ENCODE measurements at regions not wholly inside any gene's neighbourhood (a gene's known extent, or its start where the extent isn't known, plus 50 kb on each side); places are given as distances from the start of the nearest gene placed in this dataset.

DNA sequence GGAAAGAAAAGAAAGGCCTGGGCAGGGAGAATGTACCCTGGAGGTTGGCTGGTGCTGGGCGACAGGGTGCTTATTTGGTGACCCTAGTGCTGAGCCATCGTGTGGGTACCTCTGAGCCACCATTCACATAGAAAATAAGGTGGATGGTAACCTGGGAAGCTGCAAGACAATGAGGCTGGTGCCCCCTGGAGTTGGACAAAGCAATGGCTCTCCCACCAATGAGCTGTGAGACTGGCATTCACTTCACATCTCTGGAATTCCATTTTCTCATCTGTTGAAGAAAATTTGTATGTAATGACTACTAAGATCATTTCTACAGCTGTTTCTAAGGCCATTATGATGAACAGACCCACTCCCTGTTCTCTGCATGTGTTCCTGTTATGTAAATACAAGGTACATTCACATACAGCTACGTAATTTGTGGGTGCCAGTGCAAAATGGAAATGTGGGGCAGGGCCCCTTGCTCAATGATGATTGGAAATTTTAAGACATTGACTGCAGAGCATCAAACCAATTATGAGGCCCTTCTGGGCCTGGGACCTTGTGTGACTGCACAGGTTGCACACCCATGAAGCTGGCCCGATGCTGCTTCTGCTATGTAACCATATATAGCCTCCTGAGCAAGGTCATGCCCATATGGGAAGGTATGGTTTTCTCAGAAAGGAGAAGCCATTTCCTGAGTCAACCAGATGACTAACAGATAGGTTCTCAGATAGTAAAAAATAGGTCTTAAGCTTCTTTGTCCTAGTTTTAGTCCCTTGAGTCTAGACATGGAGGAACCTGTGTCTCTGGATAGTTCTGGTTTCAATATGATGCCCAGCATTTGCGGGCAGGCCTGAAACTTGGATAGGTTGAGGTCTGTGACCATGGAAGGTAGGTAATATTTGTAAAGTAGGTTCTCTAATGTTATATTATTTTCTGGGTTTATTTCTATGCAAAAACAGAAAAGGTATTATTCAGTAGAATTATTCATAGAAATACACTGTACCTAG is 63.4 kb upstream of the IGF1 start:
- Histone ChIP-seq H3K27ac (ENCODE audit: low read depth, low read length) (no peak overlapping the region), H4K20me1 (replicated peaks in 1 of 2; ENCODE audit: control insufficient read depth in 1 of 2, insufficient read depth in 2 of 2, low read length in 2 of 2) (no peaks in the 10 kb centered on the region), H3K9ac (replicated peaks in 1 of 4; ENCODE audit: extremely low read depth in 1 of 4, low read depth in 3 of 4, low read length in 3 of 4) (no peak overlapping the region), H3K4me2 (ENCODE audit: insufficient read depth in 1 of 2, low read depth in 2 of 2, low read length in 2 of 2) (no peak overlapping the region), H2BK15ac (ENCODE audit: low read length) (no peak overlapping the region), H3K18ac (ENCODE audit: extremely low read depth, low read length) (no peak overlapping the region), H3K4me1 (replicated peaks in 1 of 4; ENCODE audit: control insufficient read depth in 3 of 4, insufficient read depth in 4 of 4, low read length in 3 of 4) (peaks cover 0 to 2% (median under 1%) of the 10 kb centered on the region in 4 experiments; a peak in 2 of 7 replicates), H4K8ac (ENCODE audit: extremely low read depth, insufficient read depth, low read length) (no peak overlapping the region), H3K79me1 (ENCODE audit: low read depth, low read length) (no peaks in the 10 kb centered on the region), H3K27me3 (replicated peaks in 1 of 4; ENCODE audit: control insufficient read depth in 3 of 4, extremely low read depth in 1 of 4, insufficient read depth in 3 of 4, low read length in 3 of 4) (no peaks in the 10 kb centered on the region), H4K5ac (ENCODE audit: insufficient read length, low read depth, low read length) (no peak overlapping the region), H2AFZ (ENCODE audit: low read length) (no peak overlapping the region), H3K79me2 (ENCODE audit: control insufficient read depth in 1 of 2, insufficient read depth in 2 of 2, low read length in 2 of 2) (no peaks in the 10 kb centered on the region), H3K4ac (replicated peaks; ENCODE audit: insufficient read length, low read depth, low read length) (no peak overlapping the region), H3K36me3 (ENCODE audit: control insufficient read depth in 2 of 4, insufficient read depth in 4 of 4, low read length in 3 of 4) (no peaks in the 10 kb centered on the region), H3K56ac (replicated peaks; ENCODE audit: insufficient read length, low read depth, low read length) (no peak overlapping the region), H2BK12ac (ENCODE audit: low read depth, low read length) (no peak overlapping the region), H3K23me2 (ENCODE audit: low read depth, low read length) (peaks cover 6% of the 10 kb centered on the region; the same call in 1 of the 2 replicates), H2AK5ac (ENCODE audit: low read depth, low read length) (no peak overlapping the region), H3K4me3 (ENCODE audit: extremely low read depth in 1 of 4, insufficient read depth in 2 of 4, low read depth in 3 of 4, low read length in 4 of 4) (no peak overlapping the region), H4K91ac (replicated peaks; ENCODE audit: insufficient read length, low read length) (no peak overlapping the region), H2BK120ac (replicated peaks; ENCODE audit: low read depth, low read length) (no peak overlapping the region), H3K9me3 (ENCODE audit: insufficient read depth in 2 of 2, low read depth in 1 of 2, low read length in 1 of 2) (no peaks in the 10 kb centered on the region), H2BK5ac (ENCODE audit: low read depth, low read length) (no peak overlapping the region), H3K23ac (ENCODE audit: insufficient read length) (no peak overlapping the region), H3K14ac (ENCODE audit: insufficient read length) (no peak overlapping the region), H2BK20ac (ENCODE audit: low read length) (no peak overlapping the region)
- ChIA-PET CTCF (ENCODE audit: partially characterized antibody) (interaction anchor here (0.6 to 1.8 kb wide), 11 partner anchors 9 to 374 kb away, joined by 3 to 7 read pairs (median 3); no protein-coding TSS in a partner anchor), POLR2A (ENCODE audit: partially characterized antibody) (no interaction called here)
- FAIRE-seq (no peak), DNase-seq (ENCODE audit: low read depth in 1 of 2, low spot score in 2 of 2) (no peak)
- TF ChIP-seq RAD21 (IDR thresholded peaks at IDR 0.05 in 1 of 2, conservative IDR thresholded peaks at IDR 0.05 in 1 of 2; ENCODE audit: low read depth in 2 of 2, low read length in 2 of 2) (peak; percentile 26 to 45; a peak in 2 of 4 replicates), TAF1 (IDR thresholded peaks at IDR 0.05; ENCODE audit: low read depth, low read length) (no peak)
- TF ChIP-seq, protein P1, sequence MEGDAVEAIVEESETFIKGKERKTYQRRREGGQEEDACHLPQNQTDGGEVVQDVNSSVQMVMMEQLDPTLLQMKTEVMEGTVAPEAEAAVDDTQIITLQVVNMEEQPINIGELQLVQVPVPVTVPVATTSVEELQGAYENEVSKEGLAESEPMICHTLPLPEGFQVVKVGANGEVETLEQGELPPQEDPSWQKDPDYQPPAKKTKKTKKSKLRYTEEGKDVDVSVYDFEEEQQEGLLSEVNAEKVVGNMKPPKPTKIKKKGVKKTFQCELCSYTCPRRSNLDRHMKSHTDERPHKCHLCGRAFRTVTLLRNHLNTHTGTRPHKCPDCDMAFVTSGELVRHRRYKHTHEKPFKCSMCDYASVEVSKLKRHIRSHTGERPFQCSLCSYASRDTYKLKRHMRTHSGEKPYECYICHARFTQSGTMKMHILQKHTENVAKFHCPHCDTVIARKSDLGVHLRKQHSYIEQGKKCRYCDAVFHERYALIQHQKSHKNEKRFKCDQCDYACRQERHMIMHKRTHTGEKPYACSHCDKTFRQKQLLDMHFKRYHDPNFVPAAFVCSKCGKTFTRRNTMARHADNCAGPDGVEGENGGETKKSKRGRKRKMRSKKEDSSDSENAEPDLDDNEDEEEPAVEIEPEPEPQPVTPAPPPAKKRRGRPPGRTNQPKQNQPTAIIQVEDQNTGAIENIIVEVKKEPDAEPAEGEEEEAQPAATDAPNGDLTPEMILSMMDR (IDR thresholded peaks at IDR 0.05; ENCODE audit: control extremely low read depth in 1 of 3, insufficient read depth in 1 of 3, low read depth in 1 of 3, low read length in 3 of 3) = peak in 2 of 3 experiments; percentile 31 to 45; a peak in 2 of 4 replicates
- 90% methylated on average over 5 of the region's 5 CpGs; no CpG with 5 or more reads in 1 of the 2 experiments for WGBS, 2 experiments (ENCODE audit: extremely low coverage in 1 of 2, insufficient coverage in 1 of 2, insufficient read length in 1 of 2, insufficient replicate concordance in 2 of 2, low coverage in 1 of 2, low lambda C conversion rate in 2 of 2, missing lambda C conversion rate in 1 of 2)

Measured in H1 (cell line).